ENCODE measurements at regions not wholly inside any gene's neighbourhood (a gene's known extent, or its start where the extent isn't known, plus 50 kb on each side); places are given as distances from the start of the nearest gene placed in this dataset.

DNA sequence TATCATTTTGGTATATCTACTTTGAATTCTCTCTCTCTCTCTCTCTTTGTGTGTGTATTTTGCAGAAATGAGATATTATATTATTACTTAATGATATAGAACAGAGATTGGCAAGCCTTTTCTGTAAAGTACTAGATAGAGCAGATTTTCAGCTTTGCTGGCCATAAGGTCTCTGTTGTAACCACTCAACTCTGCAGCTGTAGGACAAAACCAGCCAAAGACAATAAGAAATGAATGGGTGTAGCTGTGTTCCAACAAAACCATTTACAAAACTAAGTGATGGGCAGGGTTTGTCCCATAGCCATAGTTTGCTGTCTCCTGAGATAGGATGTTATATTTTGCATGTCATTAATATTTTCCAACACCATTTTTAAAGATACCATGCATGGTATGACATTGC is 91.2 kb upstream of the TSHZ2 start:
- no peak for DNase-seq (ENCODE audit: low spot score)
- Histone ChIP-seq H3K9me3 (ENCODE audit: control insufficient read depth in 4 of 4, low read length in 3 of 4) (no peaks in the 10 kb centered on the region), H3K9ac (ENCODE audit: low read depth in 1 of 2, low read length in 2 of 2) (no peak overlapping the region), H3K4me1 (ENCODE audit: control insufficient read depth in 4 of 4, insufficient read depth in 4 of 4, low read length in 3 of 4) (no peaks in the 10 kb centered on the region), H3K4me3 (ENCODE audit: low read depth in 1 of 3, low read length in 3 of 3) (no peak overlapping the region), H3K36me3 (ENCODE audit: control insufficient read depth in 4 of 4, insufficient read depth in 3 of 4, low read depth in 1 of 4, low read length in 3 of 4) (no peaks in the 10 kb centered on the region), H3K27ac (ENCODE audit: low read depth in 1 of 2, low read length in 2 of 2) (no peak overlapping the region), H3K27me3 (ENCODE audit: control insufficient read depth in 4 of 4, insufficient read depth in 4 of 4, low read length in 3 of 4) (no peaks in the 10 kb centered on the region)
- TF ChIP-seq REST (IDR thresholded peaks at IDR 0.05): no peak
- TF ChIP-seq HNF4A (conservative IDR thresholded peaks at IDR 0.05): no peak
- TF ChIP-seq, protein P1, sequence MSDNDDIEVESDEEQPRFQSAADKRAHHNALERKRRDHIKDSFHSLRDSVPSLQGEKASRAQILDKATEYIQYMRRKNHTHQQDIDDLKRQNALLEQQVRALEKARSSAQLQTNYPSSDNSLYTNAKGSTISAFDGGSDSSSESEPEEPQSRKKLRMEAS (IDR thresholded peaks at IDR 0.05): no peak
- TF ChIP-seq FOXA1 (IDR thresholded peaks at IDR 0.05): no peak
- no peak for TF ChIP-seq FOXA2 (IDR thresholded peaks at IDR 0.05)
- TF ChIP-seq ATF3 (IDR thresholded peaks at IDR 0.05): no peak
- TF ChIP-seq RXRA (IDR thresholded peaks at IDR 0.05): no peak
- TF ChIP-seq TAF1 (conservative IDR thresholded peaks at IDR 0.05): no peak
- no peak for TF ChIP-seq GABPA (IDR thresholded peaks at IDR 0.05 in 1 of 2, conservative IDR thresholded peaks at IDR 0.05 in 1 of 2)
- TF ChIP-seq CTCF (IDR thresholded peaks at IDR 0.05; ENCODE audit: low read depth, low read length, missing input control): no peak
- TF ChIP-seq, protein P2, sequence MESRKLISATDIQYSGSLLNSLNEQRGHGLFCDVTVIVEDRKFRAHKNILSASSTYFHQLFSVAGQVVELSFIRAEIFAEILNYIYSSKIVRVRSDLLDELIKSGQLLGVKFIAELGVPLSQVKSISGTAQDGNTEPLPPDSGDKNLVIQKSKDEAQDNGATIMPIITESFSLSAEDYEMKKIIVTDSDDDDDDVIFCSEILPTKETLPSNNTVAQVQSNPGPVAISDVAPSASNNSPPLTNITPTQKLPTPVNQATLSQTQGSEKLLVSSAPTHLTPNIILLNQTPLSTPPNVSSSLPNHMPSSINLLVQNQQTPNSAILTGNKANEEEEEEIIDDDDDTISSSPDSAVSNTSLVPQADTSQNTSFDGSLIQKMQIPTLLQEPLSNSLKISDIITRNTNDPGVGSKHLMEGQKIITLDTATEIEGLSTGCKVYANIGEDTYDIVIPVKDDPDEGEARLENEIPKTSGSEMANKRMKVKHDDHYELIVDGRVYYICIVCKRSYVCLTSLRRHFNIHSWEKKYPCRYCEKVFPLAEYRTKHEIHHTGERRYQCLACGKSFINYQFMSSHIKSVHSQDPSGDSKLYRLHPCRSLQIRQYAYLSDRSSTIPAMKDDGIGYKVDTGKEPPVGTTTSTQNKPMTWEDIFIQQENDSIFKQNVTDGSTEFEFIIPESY (IDR thresholded peaks at IDR 0.05): no peak

- no peaks in the 10 kb centered on the region for H3K27me3 ChIP-seq (ENCODE audit: control insufficient read depth in 4 of 4, insufficient read depth in 4 of 4, low read length in 3 of 4)
- H3K4me3 ChIP-seq (ENCODE audit: low read depth in 1 of 3, low read length in 3 of 3): no peak overlapping the region
- no peak overlapping the region for H3K27ac ChIP-seq (ENCODE audit: low read depth in 1 of 2, low read length in 2 of 2)
- no peak for TF ChIP-seq NR2F2 (IDR thresholded peaks at IDR 0.05)
- no peak for TF ChIP-seq JUND (IDR thresholded peaks at IDR 0.05)
- TF ChIP-seq TAF1 (conservative IDR thresholded peaks at IDR 0.05): no peak
- TF ChIP-seq ATF3 (IDR thresholded peaks at IDR 0.05): no peak
- no peak for TF ChIP-seq GABPA (IDR thresholded peaks at IDR 0.05 in 1 of 2, conservative IDR thresholded peaks at IDR 0.05 in 1 of 2)
- no peak for TF ChIP-seq YY1 (IDR thresholded peaks at IDR 0.05)
- TF ChIP-seq FOXA2 (IDR thresholded peaks at IDR 0.05): no peak
- no peak for TF ChIP-seq RXRA (IDR thresholded peaks at IDR 0.05)
- DNase-seq (ENCODE audit: low spot score): no peak
- no peaks in the 10 kb centered on the region for H3K36me3 ChIP-seq (ENCODE audit: control insufficient read depth in 4 of 4, insufficient read depth in 3 of 4, low read depth in 1 of 4, low read length in 3 of 4)
- no peak overlapping the region for H3K9ac ChIP-seq (ENCODE audit: low read depth in 1 of 2, low read length in 2 of 2)
- whole genome bisulfite sequencing: 70% methylated on average over 3 of the region's 3 CpGs
- no peaks in the 10 kb centered on the region for H3K4me1 ChIP-seq (ENCODE audit: control insufficient read depth in 4 of 4, insufficient read depth in 4 of 4, low read length in 3 of 4)
- no peaks in the 10 kb centered on the region for H3K9me3 ChIP-seq (ENCODE audit: control insufficient read depth in 4 of 4, low read length in 3 of 4)
These were observed 91.9 kb upstream of the TSHZ2 start for GRCh38 chr20:52880259-52880658.
